CD4-positive, CD25-positive, alpha-beta regulatory T cell (primary cell): ENCODE measurements at regions not wholly inside any gene's neighbourhood (a gene's known extent, or its start where the extent isn't known, plus 50 kb on each side); places are given as distances from the start of the nearest gene placed in this dataset.

ENCODE experiments used
- ATAC-seq, 2 donors: fragments of 150-1000 bp; cut with Tn5 transposase; one replicate each; pipeline ENCODE4 v1.10.0; 2021; ENCODE audit warnings: low read depth in 2 of 2, moderate number of reproducible peaks in 2 of 2, moderate library complexity in 1 of 2
- DNase-seq, 3 donors: peaks; one replicate each; pipeline versions ENCODE4 v3.0.0 to v3.0.0-alpha.2; 2012 to 2022; ENCODE audit warnings: mixed read lengths in 1 of 3
- H3K27ac ChIP-seq: one replicate; pipeline ENCODE4 v1.7.0; 2013; ENCODE audit warnings: mild to moderate bottlenecking, low read length; ENCODE audit not compliant: insufficient read depth, poor library complexity, severe bottlenecking
- H3K27me3 ChIP-seq: one replicate; pipeline ENCODE4 v1.7.0; 2013; ENCODE audit warnings: low read length; ENCODE audit not compliant: control insufficient read depth, insufficient read depth
- H3K36me3 ChIP-seq: one replicate; pipeline ENCODE4 v1.7.0; 2013; ENCODE audit warnings: mild to moderate bottlenecking, low read length, moderate library complexity; ENCODE audit not compliant: control insufficient read depth, insufficient read depth
- H3K4me1 ChIP-seq: 2 replicates; pipeline ENCODE4 v1.7.0; 2013; ENCODE audit warnings: mild to moderate bottlenecking, low read length; ENCODE audit not compliant: insufficient read depth, control insufficient read depth, poor library complexity, severe bottlenecking
- H3K4me3 ChIP-seq: one replicate; pipeline ENCODE4 v1.7.0; 2013; ENCODE audit warnings: low read depth, mild to moderate bottlenecking, low read length, moderate library complexity
- H3K9me3 ChIP-seq, 2 experiments: 1 replicate in 1 of 2; 2 replicates in 1 of 2; pipeline ENCODE4 v1.7.0; 2013; ENCODE audit warnings: low read length in 2 of 2, mild to moderate bottlenecking in 1 of 2, moderate library complexity in 1 of 2; ENCODE audit not compliant: control insufficient read depth in 2 of 2
- H3K27ac Mint-ChIP-seq, 3 donors: one replicate each; pipeline ENCODE4 v1.8.0; 2020 to 2022; ENCODE audit warnings: mild to moderate bottlenecking in 3 of 3, mixed read lengths in 3 of 3, moderate library complexity in 2 of 3
- H3K27me3 Mint-ChIP-seq: one replicate; pipeline ENCODE4 v1.8.0; 2022; ENCODE audit warnings: mild to moderate bottlenecking, mixed read lengths
- H3K36me3 Mint-ChIP-seq: one replicate; pipeline ENCODE4 v1.8.0; 2020; ENCODE audit warnings: mixed read lengths
- H3K4me1 Mint-ChIP-seq, 4 donors: one replicate each; pipeline ENCODE4 v1.8.0; 2020 to 2022; ENCODE audit warnings: mixed read lengths in 4 of 4, mild to moderate bottlenecking in 1 of 4
- H3K4me3 Mint-ChIP-seq, 4 donors: one replicate each; pipeline ENCODE4 v1.8.0; 2020 to 2022; ENCODE audit warnings: mild to moderate bottlenecking in 4 of 4, mixed read lengths in 4 of 4, moderate library complexity in 3 of 4
- H3K9me3 Mint-ChIP-seq, 7 donors: one replicate each; pipeline ENCODE4 v1.8.0; 2020 to 2022; ENCODE audit warnings: mixed read lengths in 7 of 7, mild to moderate bottlenecking in 3 of 7, moderate library complexity in 2 of 7

GRCh38 chr1:188127507-188127906 is 1298.8 kb downstream of the PLA2G4A start:
- Mint-ChIP-seq H3K27me3 (no peaks in the 10 kb centered on the region), H3K9me3 (peaks cover 3 to 11% (median 4%) of the 10 kb centered on the region in 7 donors), H3K27ac (no peak overlapping the region), H3K4me1 (no peaks in the 10 kb centered on the region), H3K36me3 (no peaks in the 10 kb centered on the region), H3K4me3 (no peak overlapping the region)
- Histone ChIP-seq H3K27me3 (no peaks in the 10 kb centered on the region), H3K36me3 (no peaks in the 10 kb centered on the region), H3K27ac (no peak overlapping the region), H3K4me3 (no peak overlapping the region), H3K4me1 (no peaks in the 10 kb centered on the region), H3K9me3 (no peaks in the 10 kb centered on the region)
- DNase-seq (no peak), ATAC-seq (no peak)

- DNase-seq (no peak), ATAC-seq (no peak)
- peaks cover 4 to 11% (median 5%) of the 10 kb centered on the region in 7 donors for H3K9me3 Mint-ChIP-seq
- Histone ChIP-seq H3K27me3 (no peaks in the 10 kb centered on the region), H3K4me3 (no peak overlapping the region), H3K4me1 (no peaks in the 10 kb centered on the region), H3K27ac (no peak overlapping the region), H3K36me3 (no peaks in the 10 kb centered on the region), H3K9me3 (no peaks in the 10 kb centered on the region)
- no peaks in the 10 kb centered on the region for H3K4me1 Mint-ChIP-seq
- no peak overlapping the region for H3K27ac Mint-ChIP-seq
- no peak overlapping the region for H3K4me3 Mint-ChIP-seq
- no peaks in the 10 kb centered on the region for H3K36me3 Mint-ChIP-seq
- H3K27me3 Mint-ChIP-seq: no peaks in the 10 kb centered on the region
Measured at GRCh38 chr1:188128761-188129160, 1300.0 kb downstream of the PLA2G4A start.

- Mint-ChIP-seq H3K36me3 (no peaks in the 10 kb centered on the region), H3K27ac (no peak overlapping the region), H3K4me1 (no peaks in the 10 kb centered on the region), H3K9me3 (peaks cover 4 to 11% (median 5%) of the 10 kb centered on the region in 7 donors), H3K4me3 (no peak overlapping the region), H3K27me3 (no peaks in the 10 kb centered on the region)
- DNase-seq (no peak), ATAC-seq (no peak)
- Histone ChIP-seq H3K36me3 (no peaks in the 10 kb centered on the region), H3K27ac (no peak overlapping the region), H3K27me3 (no peaks in the 10 kb centered on the region), H3K4me1 (no peaks in the 10 kb centered on the region), H3K9me3 (no peaks in the 10 kb centered on the region), H3K4me3 (no peak overlapping the region)
Measured at GRCh38 chr1:188129856-188130838, 1301.4 kb downstream of the PLA2G4A start.

DNA sequence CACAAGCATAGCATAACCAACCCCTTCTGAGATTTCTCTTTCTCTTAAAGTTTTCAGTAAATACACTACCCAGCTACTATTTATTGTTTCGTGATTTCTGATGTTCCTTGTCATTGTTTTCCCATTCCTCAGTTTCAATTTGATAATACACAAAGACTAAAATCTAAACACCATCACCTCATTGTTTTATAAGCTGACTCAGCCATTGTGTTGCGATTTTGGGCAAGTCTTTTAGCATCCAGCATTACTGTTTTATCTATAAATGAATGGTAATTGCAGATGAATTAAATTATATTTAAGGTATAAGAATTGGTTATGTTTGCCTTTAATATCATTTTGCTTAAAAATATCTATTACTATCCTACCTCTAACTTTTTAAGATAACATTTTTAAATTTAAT is 1308.5 kb downstream of the PLA2G4A start:
- no peaks in the 10 kb centered on the region for H3K27me3 Mint-ChIP-seq
- H3K27ac Mint-ChIP-seq: no peak overlapping the region
- H3K9me3 Mint-ChIP-seq: peaks cover 0 to 12% (median 4%) of the 10 kb centered on the region in 7 donors
- DNase-seq (no peak), ATAC-seq (no peak)
- Histone ChIP-seq H3K27ac (no peak overlapping the region), H3K4me3 (no peak overlapping the region), H3K36me3 (no peaks in the 10 kb centered on the region), H3K27me3 (no peaks in the 10 kb centered on the region), H3K9me3 (peaks cover 3 to 7% of the 10 kb centered on the region in 2 experiments), H3K4me1 (no peaks in the 10 kb centered on the region)
- H3K4me1 Mint-ChIP-seq: no peaks in the 10 kb centered on the region
- no peaks in the 10 kb centered on the region for H3K36me3 Mint-ChIP-seq
- H3K4me3 Mint-ChIP-seq: no peak overlapping the region

- Mint-ChIP-seq H3K4me1 (no peaks in the 10 kb centered on the region), H3K4me3 (no peak overlapping the region), H3K27me3 (no peaks in the 10 kb centered on the region), H3K9me3 (peaks cover 2 to 18% (median 7%) of the 10 kb centered on the region in 7 donors), H3K27ac (no peak overlapping the region), H3K36me3 (no peaks in the 10 kb centered on the region)
- Histone ChIP-seq H3K9me3 (peaks cover 3 to 9% of the 10 kb centered on the region in 2 experiments), H3K4me1 (no peaks in the 10 kb centered on the region), H3K4me3 (no peak overlapping the region), H3K27me3 (no peaks in the 10 kb centered on the region), H3K36me3 (no peaks in the 10 kb centered on the region), H3K27ac (no peak overlapping the region)
- ATAC-seq (no peak), DNase-seq (no peak)
Measured at GRCh38 chr1:188140958-188141357, 1312.2 kb downstream of the PLA2G4A start.

- H3K9me3 ChIP-seq: no peaks in the 10 kb centered on the region
- H3K27me3 ChIP-seq: no peaks in the 10 kb centered on the region
- H3K36me3 Mint-ChIP-seq: no peaks in the 10 kb centered on the region
- DNase-seq: no peak
- H3K9me3 Mint-ChIP-seq: peaks cover 0 to 5% (median 2%) of the 10 kb centered on the region in 7 donors
- no peak overlapping the region for H3K27ac ChIP-seq
- ATAC-seq: no peak
- H3K27me3 Mint-ChIP-seq: peaks cover 4% of the 10 kb centered on the region
- H3K27ac Mint-ChIP-seq: no peak overlapping the region
- no peak overlapping the region for H3K4me3 ChIP-seq
- H3K4me3 Mint-ChIP-seq: no peak overlapping the region
- H3K4me1 ChIP-seq: no peaks in the 10 kb centered on the region
- no peaks in the 10 kb centered on the region for H3K4me1 Mint-ChIP-seq
- no peaks in the 10 kb centered on the region for H3K36me3 ChIP-seq
Measured at GRCh38 chr1:188154196-188154595, 1325.4 kb downstream of the PLA2G4A start.

GRCh38 chr1:188154761-188155160 is 1326.0 kb downstream of the PLA2G4A start:
- H3K4me1 ChIP-seq: no peaks in the 10 kb centered on the region
- Mint-ChIP-seq H3K27ac (no peak overlapping the region), H3K4me3 (no peak overlapping the region), H3K4me1 (no peaks in the 10 kb centered on the region), H3K36me3 (no peaks in the 10 kb centered on the region), H3K9me3 (peaks cover 0 to 5% (median 2%) of the 10 kb centered on the region in 7 donors), H3K27me3 (peaks cover 4% of the 10 kb centered on the region)
- no peaks in the 10 kb centered on the region for H3K27me3 ChIP-seq
- no peak for ATAC-seq
- no peak overlapping the region for H3K4me3 ChIP-seq
- no peak overlapping the region for H3K27ac ChIP-seq
- no peaks in the 10 kb centered on the region for H3K9me3 ChIP-seq
- DNase-seq: no peak
- no peaks in the 10 kb centered on the region for H3K36me3 ChIP-seq

DNA sequence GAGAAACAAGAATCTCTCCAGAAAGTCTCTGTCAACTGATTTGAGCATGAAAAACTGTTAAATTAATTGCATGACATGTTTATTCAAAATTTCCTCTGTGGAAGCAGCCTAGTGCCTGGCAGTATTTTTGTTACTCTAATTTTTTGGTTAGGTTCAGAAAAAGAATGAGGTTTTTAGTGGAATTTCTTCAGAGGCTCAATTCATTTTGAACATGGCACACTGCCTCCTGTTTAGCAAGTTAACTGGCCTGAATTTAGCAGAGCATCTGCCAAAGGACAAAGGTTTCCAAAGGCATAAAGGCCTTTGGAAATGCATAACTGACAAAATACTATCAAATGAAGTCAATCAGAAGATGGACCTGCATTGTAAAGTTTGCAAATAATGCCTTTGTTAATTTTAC is 1326.5 kb downstream of the PLA2G4A start:
- no peaks in the 10 kb centered on the region for H3K36me3 ChIP-seq
- no peaks in the 10 kb centered on the region for H3K27me3 ChIP-seq
- no peaks in the 10 kb centered on the region for H3K9me3 ChIP-seq
- H3K27ac ChIP-seq: no peak overlapping the region
- Mint-ChIP-seq H3K4me3 (no peak overlapping the region), H3K36me3 (no peaks in the 10 kb centered on the region), H3K27me3 (peaks cover 4% of the 10 kb centered on the region), H3K4me1 (no peaks in the 10 kb centered on the region), H3K27ac (no peak overlapping the region), H3K9me3 (peaks cover 0 to 5% (median 2%) of the 10 kb centered on the region in 7 donors)
- no peaks in the 10 kb centered on the region for H3K4me1 ChIP-seq
- ATAC-seq (no peak), DNase-seq (no peak)
- no peak overlapping the region for H3K4me3 ChIP-seq
